ENCODE measurements at regions not wholly inside any gene's neighbourhood (a gene's known extent, or its start where the extent isn't known, plus 50 kb on each side); places are given as distances from the start of the nearest gene placed in this dataset.

DNA sequence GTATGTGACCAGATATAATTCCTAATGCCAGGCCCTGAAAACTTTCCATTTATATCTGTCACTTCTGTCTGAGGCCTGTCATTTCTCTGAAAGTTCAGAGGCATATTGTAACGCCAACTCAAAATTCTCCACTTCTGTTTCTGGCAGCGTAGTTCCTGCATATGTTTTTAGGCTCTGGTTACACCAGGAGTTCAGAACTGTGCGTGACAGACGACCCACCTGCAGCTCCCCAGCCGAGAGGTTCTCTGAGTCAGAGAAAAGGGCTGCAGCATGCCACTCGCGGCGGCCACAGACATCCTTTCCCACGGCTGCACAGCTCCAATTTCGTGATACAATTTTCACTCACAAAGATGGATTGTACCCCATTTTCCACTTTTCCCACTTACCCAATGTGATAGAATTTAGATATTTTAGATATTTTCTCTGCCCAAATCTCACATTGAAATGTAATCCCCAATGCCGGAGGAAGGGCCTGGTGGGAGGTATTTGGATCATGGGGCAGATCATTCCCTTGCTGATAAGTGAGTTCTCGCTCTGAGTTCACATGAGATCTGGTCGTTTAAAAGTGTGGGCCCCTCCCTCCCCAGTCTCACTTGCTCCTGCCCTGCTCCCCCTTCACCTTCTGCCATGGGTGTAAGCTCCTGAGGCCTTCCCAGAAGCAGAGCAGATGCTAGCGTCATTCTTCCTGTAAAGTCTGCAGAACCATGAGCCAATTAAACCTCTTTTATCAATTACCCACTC, 308.1 kb downstream of the LIG4 start:
- Histone ChIP-seq H3K27ac (no peak overlapping the region), H3K9ac (no peak overlapping the region), H2AFZ (ENCODE audit: low read depth) (no peak overlapping the region), H3K27me3 (ENCODE audit: insufficient read depth, low read depth) (no peaks in the 10 kb centered on the region), H3K4me1 (ENCODE audit: low read depth, poor library complexity, severe bottlenecking) (no peaks in the 10 kb centered on the region), H4K20me1 (ENCODE audit: insufficient read depth) (no peaks in the 10 kb centered on the region), H3K4me2 (no peak overlapping the region), H3K4me3 (IDR thresholded peaks at IDR 0.05; ENCODE audit: insufficient read depth, low read depth, low read length) (no peak overlapping the region), H3K79me2 (ENCODE audit: insufficient read depth, low read depth) (no peaks in the 10 kb centered on the region), H3K36me3 (ENCODE audit: insufficient read depth) (no peaks in the 10 kb centered on the region)
- no peak for TF ChIP-seq CTCF (conservative IDR thresholded peaks at IDR 0.05; ENCODE audit: low read depth, low read length)

DNA sequence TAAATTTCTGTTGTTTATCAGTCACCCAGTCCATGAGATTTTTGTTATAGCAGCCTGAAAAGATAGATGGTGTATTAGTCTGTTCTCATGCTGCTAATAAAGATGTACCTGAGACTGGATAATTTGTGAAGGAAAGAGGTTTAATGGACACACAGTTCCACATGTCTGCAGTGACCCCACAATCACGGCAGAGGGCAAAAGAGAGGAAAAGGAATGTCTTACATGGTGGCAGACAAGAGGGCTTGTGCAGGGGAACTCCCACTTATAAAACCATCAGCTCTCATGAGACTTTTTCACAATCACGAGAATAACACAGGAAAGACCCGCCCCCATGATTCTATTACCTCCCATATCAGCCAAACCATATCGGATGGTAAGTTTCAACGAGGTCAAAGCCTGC, 309.2 kb downstream of the LIG4 start:
- Histone ChIP-seq H3K27ac (no peak overlapping the region), H3K27me3 (ENCODE audit: insufficient read depth, low read depth) (no peaks in the 10 kb centered on the region), H2AFZ (ENCODE audit: low read depth) (no peak overlapping the region), H3K4me3 (IDR thresholded peaks at IDR 0.05; ENCODE audit: insufficient read depth, low read depth, low read length) (no peak overlapping the region), H3K4me1 (ENCODE audit: low read depth, poor library complexity, severe bottlenecking) (no peaks in the 10 kb centered on the region), H4K20me1 (ENCODE audit: insufficient read depth) (no peaks in the 10 kb centered on the region), H3K4me2 (no peak overlapping the region), H3K79me2 (ENCODE audit: insufficient read depth, low read depth) (no peaks in the 10 kb centered on the region), H3K9ac (no peak overlapping the region), H3K36me3 (ENCODE audit: insufficient read depth) (no peaks in the 10 kb centered on the region)
- TF ChIP-seq CTCF (conservative IDR thresholded peaks at IDR 0.05; ENCODE audit: low read depth, low read length), result no peak

GRCh38 chr13:107901996-107902562, 313.3 kb downstream of the LIG4 start:
- TF ChIP-seq CTCF (conservative IDR thresholded peaks at IDR 0.05; ENCODE audit: low read depth, low read length), result no peak
- Histone ChIP-seq H3K4me1 (ENCODE audit: low read depth, poor library complexity, severe bottlenecking) (no peaks in the 10 kb centered on the region), H3K36me3 (ENCODE audit: insufficient read depth) (no peaks in the 10 kb centered on the region), H3K79me2 (ENCODE audit: insufficient read depth, low read depth) (no peaks in the 10 kb centered on the region), H3K4me2 (no peak overlapping the region), H3K9ac (no peak overlapping the region), H2AFZ (ENCODE audit: low read depth) (no peak overlapping the region), H3K27me3 (ENCODE audit: insufficient read depth, low read depth) (no peaks in the 10 kb centered on the region), H3K4me3 (IDR thresholded peaks at IDR 0.05; ENCODE audit: insufficient read depth, low read depth, low read length) (no peak overlapping the region), H3K27ac (no peak overlapping the region), H4K20me1 (ENCODE audit: insufficient read depth) (no peaks in the 10 kb centered on the region)

- H4K20me1 ChIP-seq (ENCODE audit: insufficient read depth), result no peaks in the 10 kb centered on the region
- no peak overlapping the region for H2AFZ ChIP-seq (ENCODE audit: low read depth)
- H3K79me2 ChIP-seq (ENCODE audit: insufficient read depth, low read depth), result no peaks in the 10 kb centered on the region
- no peak overlapping the region for H3K27ac ChIP-seq
- no peak overlapping the region for H3K4me3 ChIP-seq (IDR thresholded peaks at IDR 0.05; ENCODE audit: insufficient read depth, low read depth, low read length)
- no peaks in the 10 kb centered on the region for H3K27me3 ChIP-seq (ENCODE audit: insufficient read depth, low read depth)
- H3K4me2 ChIP-seq, result no peak overlapping the region
- no peak overlapping the region for H3K9ac ChIP-seq
- TF ChIP-seq CTCF (conservative IDR thresholded peaks at IDR 0.05; ENCODE audit: low read depth, low read length), result no peak
- no peaks in the 10 kb centered on the region for H3K4me1 ChIP-seq (ENCODE audit: low read depth, poor library complexity, severe bottlenecking)
- no peaks in the 10 kb centered on the region for H3K36me3 ChIP-seq (ENCODE audit: insufficient read depth)
Observed at GRCh38 chr13:107901230-107901629, 314.1 kb downstream of the LIG4 start.

All from KMS-11 (cell line).